ENCODE measurements at regions not wholly inside any gene's neighbourhood (a gene's known extent, or its start where the extent isn't known, plus 50 kb on each side); places are given as distances from the start of the nearest gene placed in this dataset.
"Not testable (repeated sequence)": the region's sequence is repeated elsewhere in the genome, so short reads cannot be mapped to it uniquely, and the experiment has no call there.

GRCh38 chr7:1295776-1296355, 63.2 kb downstream of the UNCX start:
- H3K4me1 Mint-ChIP-seq (ENCODE audit: low read depth): peaks cover 6% of the 10 kb centered on the region
- H3K27ac Mint-ChIP-seq: no peak overlapping the region
- DNase-seq: no peak
- no peaks in the 10 kb centered on the region for H3K36me3 Mint-ChIP-seq
- no peak overlapping the region for H3K4me3 Mint-ChIP-seq
- CTCF ChIA-PET: no interaction called here
- POLR2A ChIA-PET: no interaction called here
- no peaks in the 10 kb centered on the region for H3K9me3 Mint-ChIP-seq
- peaks cover 14% of the 10 kb centered on the region for H3K27me3 Mint-ChIP-seq
- intact Hi-C loops (cut with micrococcal nuclease): no loop called here

GRCh38 chr7:1296356-1296981, 63.8 kb downstream of the UNCX start:
- no peaks in the 10 kb centered on the region for H3K9me3 Mint-ChIP-seq
- intact Hi-C loops (cut with micrococcal nuclease): no loop called here
- H3K36me3 Mint-ChIP-seq: no peaks in the 10 kb centered on the region
- peaks cover 3% of the 10 kb centered on the region for H3K4me1 Mint-ChIP-seq (ENCODE audit: low read depth)
- no peak overlapping the region for H3K4me3 Mint-ChIP-seq
- CTCF ChIA-PET: no interaction called here
- no peak overlapping the region for H3K27ac Mint-ChIP-seq
- POLR2A ChIA-PET: no interaction called here
- H3K27me3 Mint-ChIP-seq: peaks cover 11% of the 10 kb centered on the region
- no peak for DNase-seq

GRCh38 chr7:1297017-1297960, 64.6 kb downstream of the UNCX start:
- CTCF ChIA-PET: no interaction called here

GRCh38 chr7:1298051-1298930, 65.6 kb downstream of the UNCX start:
- DNase-seq: no peak
- intact Hi-C loops (cut with micrococcal nuclease): no loop called here
- CTCF ChIA-PET: no interaction called here
- peaks cover 3% of the 10 kb centered on the region for H3K27me3 Mint-ChIP-seq
- no peaks in the 10 kb centered on the region for H3K9me3 Mint-ChIP-seq
- H3K4me1 Mint-ChIP-seq (ENCODE audit: low read depth): no peaks in the 10 kb centered on the region
- no peak overlapping the region for H3K27ac Mint-ChIP-seq
- POLR2A ChIA-PET: no interaction called here
- H3K36me3 Mint-ChIP-seq: no peaks in the 10 kb centered on the region
- H3K4me3 Mint-ChIP-seq: no peak overlapping the region

More at GRCh38 chr7:1297017-1297960, 64.6 kb downstream of the UNCX start:
- H3K4me1 Mint-ChIP-seq (ENCODE audit: low read depth): no peaks in the 10 kb centered on the region
- intact Hi-C loops (cut with micrococcal nuclease): no loop called here
- POLR2A ChIA-PET: no interaction called here
- DNase-seq: no peak
- no peaks in the 10 kb centered on the region for H3K9me3 Mint-ChIP-seq
- no peak overlapping the region for H3K27ac Mint-ChIP-seq
- peaks cover 6% of the 10 kb centered on the region for H3K27me3 Mint-ChIP-seq
- no peak overlapping the region for H3K4me3 Mint-ChIP-seq
- no peaks in the 10 kb centered on the region for H3K36me3 Mint-ChIP-seq

GRCh38 chr7:1298931-1299885, 66.5 kb downstream of the UNCX start:
- CTCF ChIA-PET: no interaction called here
- no peaks in the 10 kb centered on the region for H3K9me3 Mint-ChIP-seq

GRCh38 chr7:1300206-1300605, 67.5 kb downstream of the UNCX start:
- peaks cover 2% of the 10 kb centered on the region for H3K27me3 Mint-ChIP-seq
- no peak overlapping the region for H3K27ac Mint-ChIP-seq
- no peaks in the 10 kb centered on the region for H3K4me1 Mint-ChIP-seq (ENCODE audit: low read depth)
- H3K36me3 Mint-ChIP-seq: no peaks in the 10 kb centered on the region
- no peaks in the 10 kb centered on the region for H3K9me3 Mint-ChIP-seq
- CTCF ChIA-PET: no interaction called here
- POLR2A ChIA-PET: no interaction called here
- DNase-seq: no peak
- H3K4me3 Mint-ChIP-seq: no peak overlapping the region
- intact Hi-C loops (cut with micrococcal nuclease): no loop called here

More at GRCh38 chr7:1298931-1299885, 66.5 kb downstream of the UNCX start:
- peaks cover 2% of the 10 kb centered on the region for H3K27me3 Mint-ChIP-seq
- POLR2A ChIA-PET: no interaction called here
- H3K4me3 Mint-ChIP-seq: no peak overlapping the region
- H3K4me1 Mint-ChIP-seq (ENCODE audit: low read depth): no peaks in the 10 kb centered on the region
- no peak overlapping the region for H3K27ac Mint-ChIP-seq
- intact Hi-C loops (cut with micrococcal nuclease): no loop called here
- DNase-seq: no peak
- H3K36me3 Mint-ChIP-seq: no peaks in the 10 kb centered on the region

- Mint-ChIP-seq H3K4me3 (no peak overlapping the region), H3K27me3 (peaks cover 2% of the 10 kb centered on the region), H3K36me3 (no peaks in the 10 kb centered on the region), H3K4me1 (ENCODE audit: low read depth) (no peaks in the 10 kb centered on the region), H3K27ac (no peak overlapping the region), H3K9me3 (no peaks in the 10 kb centered on the region)
- no peak for DNase-seq
- intact Hi-C loops (cut with micrococcal nuclease): no loop called here
- ChIA-PET POLR2A (no interaction called here), CTCF (no interaction called here)
These were observed 68.0 kb downstream of the UNCX start for GRCh38 chr7:1300636-1301035.

GRCh38 chr7:1301054-1301881, 68.6 kb downstream of the UNCX start:
- no peak for DNase-seq
- ChIA-PET CTCF (no interaction called here), POLR2A (no interaction called here)
- no peaks in the 10 kb centered on the region for H3K36me3 Mint-ChIP-seq
- peaks cover 2% of the 10 kb centered on the region for H3K27me3 Mint-ChIP-seq
- no peaks in the 10 kb centered on the region for H3K4me1 Mint-ChIP-seq (ENCODE audit: low read depth)
- H3K4me3 Mint-ChIP-seq: no peak overlapping the region
- H3K9me3 Mint-ChIP-seq: no peaks in the 10 kb centered on the region
- intact Hi-C loops (cut with micrococcal nuclease): no loop called here
- H3K27ac Mint-ChIP-seq: no peak overlapping the region

- Mint-ChIP-seq H3K4me3 (no peak overlapping the region), H3K27ac (no peak overlapping the region), H3K27me3 (peaks cover 3% of the 10 kb centered on the region), H3K4me1 (ENCODE audit: low read depth) (no peaks in the 10 kb centered on the region), H3K36me3 (no peaks in the 10 kb centered on the region), H3K9me3 (no peaks in the 10 kb centered on the region)
- ChIA-PET POLR2A (no interaction called here), CTCF (no interaction called here)
- DNase-seq: no peak
- intact Hi-C loops (cut with micrococcal nuclease): no loop called here
These were observed 69.2 kb downstream of the UNCX start for GRCh38 chr7:1301882-1302251.

GRCh38 chr7:1302936-1303335, 70.3 kb downstream of the UNCX start:
- H3K4me1 Mint-ChIP-seq (ENCODE audit: low read depth): no peaks in the 10 kb centered on the region
- intact Hi-C loops (cut with micrococcal nuclease): no loop called here
- H3K36me3 Mint-ChIP-seq: no peaks in the 10 kb centered on the region
- no peaks in the 10 kb centered on the region for H3K9me3 Mint-ChIP-seq
- H3K27me3 Mint-ChIP-seq: peaks cover 3% of the 10 kb centered on the region
- ChIA-PET CTCF (no interaction called here), POLR2A (no interaction called here)
- no peak for DNase-seq
- H3K4me3 Mint-ChIP-seq: no peak overlapping the region
- no peak overlapping the region for H3K27ac Mint-ChIP-seq

GRCh38 chr7:1304011-1304410, 71.3 kb downstream of the UNCX start:
- POLR2A ChIA-PET; intact Hi-C loops (cut with micrococcal nuclease); H3K4me3 Mint-ChIP-seq; H3K9me3 Mint-ChIP-seq; DNase-seq; CTCF ChIA-PET; H3K36me3 Mint-ChIP-seq; H3K27ac Mint-ChIP-seq; H3K27me3 Mint-ChIP-seq; H3K4me1 Mint-ChIP-seq (ENCODE audit: low read depth): not testable (repeated sequence)

Measured in activated CD4-positive, alpha-beta memory T cell treated with anti-CD3 and anti-CD28 coated beads for 36 hours (primary cell).